Stimulated activated naive CD8-positive, alpha-beta T cell treated with anti-CD3 and anti-CD28 coated beads, Interleukin-15, amount 100 ng/mL, for 72 hours (primary cell): ENCODE measurements at regions not wholly inside any gene's neighbourhood (a gene's known extent, or its start where the extent isn't known, plus 50 kb on each side); places are given as distances from the start of the nearest gene placed in this dataset.
A peak's percentile ranks its signal among the peaks of the same experiment; 100 is the strongest.

ENCODE experiments used
- ATAC-seq: fragments of 150-1000 bp; cut with Tn5 transposase; 2 replicates; pipeline ENCODE4 v1.10.0; 2021; ENCODE audit warnings: mild to moderate bottlenecking, moderate library complexity
- DNase-seq, 2 donors: peaks; one replicate each; pipeline ENCODE4 v3.0.0; 2021 to 2022
- H3K27ac Mint-ChIP-seq, 2 donors: one replicate each; pipeline ENCODE4 v1.8.0; 2022; ENCODE audit warnings: mild to moderate bottlenecking in 2 of 2, mixed read lengths in 2 of 2, moderate library complexity in 2 of 2
- H3K27me3 Mint-ChIP-seq: one replicate; pipeline ENCODE4 v1.8.0; 2022; ENCODE audit warnings: mixed read lengths
- H3K4me1 Mint-ChIP-seq: one replicate; pipeline ENCODE4 v1.8.0; 2022; ENCODE audit warnings: mild to moderate bottlenecking, mixed read lengths
- H3K4me3 Mint-ChIP-seq, 2 donors: one replicate each; pipeline ENCODE4 v1.8.0; 2022; ENCODE audit warnings: mild to moderate bottlenecking in 2 of 2, mixed read lengths in 2 of 2, moderate library complexity in 1 of 2
- H3K9me3 Mint-ChIP-seq, 2 donors: one replicate each; pipeline ENCODE4 v1.8.0; 2022; ENCODE audit warnings: mixed read lengths in 2 of 2

GRCh38 chr18:70659036-70659925 lies 370.4 kb downstream of the SOCS6 start:
- Mint-ChIP-seq H3K4me3 (peak overlapping the region; percentile 72 to 86), H3K4me1 (peaks cover 47% of the 10 kb centered on the region), H3K27ac (peak overlapping the region; percentile 13 to 86), H3K9me3 (no peaks in the 10 kb centered on the region), H3K27me3 (no peaks in the 10 kb centered on the region)
- peak; percentile 93 for ATAC-seq
- peak in 1 of 2 donors; percentile 35 for DNase-seq

- ATAC-seq: no peak
- Mint-ChIP-seq H3K27me3 (no peaks in the 10 kb centered on the region), H3K4me1 (peaks cover 11% of the 10 kb centered on the region), H3K4me3 (no peak overlapping the region), H3K9me3 (peaks cover 18 to 19% of the 10 kb centered on the region in 2 donors), H3K27ac (no peak overlapping the region)
- no peak for DNase-seq
These were observed 364.8 kb downstream of the SOCS6 start for GRCh38 chr18:70653671-70654070.

GRCh38 chr18:70650878-70651277 lies 362.0 kb downstream of the SOCS6 start:
- DNase-seq: no peak
- Mint-ChIP-seq H3K4me3 (peak overlapping the region in 1 of 2 donors; percentile 5), H3K4me1 (peaks cover 25% of the 10 kb centered on the region), H3K27ac (peak overlapping the region in 1 of 2 donors; percentile 86), H3K9me3 (peaks cover 18 to 19% of the 10 kb centered on the region in 2 donors), H3K27me3 (no peaks in the 10 kb centered on the region)
- ATAC-seq: peak; percentile 39

- H3K9me3 Mint-ChIP-seq: peaks cover 18 to 19% of the 10 kb centered on the region in 2 donors
- H3K4me3 Mint-ChIP-seq: no peak overlapping the region
- peaks cover 37% of the 10 kb centered on the region for H3K4me1 Mint-ChIP-seq
- H3K27ac Mint-ChIP-seq: no peak overlapping the region
- no peaks in the 10 kb centered on the region for H3K27me3 Mint-ChIP-seq
- ATAC-seq (no peak), DNase-seq (no peak)
These were observed 360.8 kb downstream of the SOCS6 start for GRCh38 chr18:70649683-70650082.

GRCh38 chr18:70645971-70646370 lies 357.1 kb downstream of the SOCS6 start:
- DNase-seq (no peak), ATAC-seq (no peak)
- Mint-ChIP-seq H3K4me3 (no peak overlapping the region), H3K9me3 (peaks cover 5 to 7% of the 10 kb centered on the region in 2 donors), H3K27ac (no peak overlapping the region), H3K27me3 (no peaks in the 10 kb centered on the region), H3K4me1 (peaks cover 61% of the 10 kb centered on the region)

GRCh38 chr18:70643812-70644211 lies 355.0 kb downstream of the SOCS6 start:
- peaks cover 55% of the 10 kb centered on the region for H3K4me1 Mint-ChIP-seq
- ATAC-seq (no peak), DNase-seq (no peak)
- peaks cover 8 to 9% of the 10 kb centered on the region in 2 donors for H3K9me3 Mint-ChIP-seq
- H3K4me3 Mint-ChIP-seq: no peak overlapping the region
- H3K27ac Mint-ChIP-seq: no peak overlapping the region
- H3K27me3 Mint-ChIP-seq: no peaks in the 10 kb centered on the region

GRCh38 chr18:70641156-70641775 lies 352.4 kb downstream of the SOCS6 start:
- DNase-seq (no peak), ATAC-seq (peak; percentile 35)
- no peaks in the 10 kb centered on the region for H3K27me3 Mint-ChIP-seq
- H3K9me3 Mint-ChIP-seq: peaks cover 12 to 17% of the 10 kb centered on the region in 2 donors
- no peak overlapping the region for H3K4me3 Mint-ChIP-seq
- H3K4me1 Mint-ChIP-seq: peaks cover 42% of the 10 kb centered on the region
- H3K27ac Mint-ChIP-seq: no peak overlapping the region

GRCh38 chr18:70640336-70640887 lies 351.6 kb downstream of the SOCS6 start:
- ATAC-seq (no peak), DNase-seq (no peak)
- peaks cover 12 to 17% of the 10 kb centered on the region in 2 donors for H3K9me3 Mint-ChIP-seq
- H3K4me1 Mint-ChIP-seq: peaks cover 38% of the 10 kb centered on the region
- peak overlapping the region in 1 of 2 donors; percentile 39 for H3K27ac Mint-ChIP-seq
- no peaks in the 10 kb centered on the region for H3K27me3 Mint-ChIP-seq
- peak overlapping the region; percentile 34 to 62 for H3K4me3 Mint-ChIP-seq

- Mint-ChIP-seq H3K27me3 (no peaks in the 10 kb centered on the region), H3K4me3 (no peak overlapping the region), H3K4me1 (peaks cover 23% of the 10 kb centered on the region), H3K9me3 (peaks cover 12 to 17% of the 10 kb centered on the region in 2 donors), H3K27ac (no peak overlapping the region)
- ATAC-seq (peak; percentile 54), DNase-seq (no peak)
These were observed 348.1 kb downstream of the SOCS6 start for GRCh38 chr18:70636991-70637390.

GRCh38 chr18:70634576-70635147 lies 345.8 kb downstream of the SOCS6 start:
- no peaks in the 10 kb centered on the region for H3K27me3 Mint-ChIP-seq
- peaks cover 27% of the 10 kb centered on the region for H3K4me1 Mint-ChIP-seq
- ATAC-seq (no peak), DNase-seq (no peak)
- no peak overlapping the region for H3K4me3 Mint-ChIP-seq
- peaks cover 12 to 17% of the 10 kb centered on the region in 2 donors for H3K9me3 Mint-ChIP-seq
- no peak overlapping the region for H3K27ac Mint-ChIP-seq

- peaks cover 35% of the 10 kb centered on the region for H3K4me1 Mint-ChIP-seq
- no peaks in the 10 kb centered on the region for H3K27me3 Mint-ChIP-seq
- H3K4me3 Mint-ChIP-seq: peak overlapping the region in 1 of 2 donors; percentile 24
- no peak overlapping the region for H3K27ac Mint-ChIP-seq
- ATAC-seq (no peak), DNase-seq (no peak)
- peaks cover 7 to 18% of the 10 kb centered on the region in 2 donors for H3K9me3 Mint-ChIP-seq
These were observed 338.4 kb downstream of the SOCS6 start for GRCh38 chr18:70627182-70627802.

- no peak overlapping the region for H3K27ac Mint-ChIP-seq
- ATAC-seq (peak; percentile 4), DNase-seq (no peak)
- peaks cover 57% of the 10 kb centered on the region for H3K4me1 Mint-ChIP-seq
- H3K9me3 Mint-ChIP-seq: peaks cover 0 to 17% of the 10 kb centered on the region in 2 donors
- no peak overlapping the region for H3K4me3 Mint-ChIP-seq
- no peaks in the 10 kb centered on the region for H3K27me3 Mint-ChIP-seq
These were observed 334.0 kb downstream of the SOCS6 start for GRCh38 chr18:70622622-70623419.

GRCh38 chr18:70621710-70622109 lies 332.9 kb downstream of the SOCS6 start:
- peaks cover 53% of the 10 kb centered on the region for H3K4me1 Mint-ChIP-seq
- peak; percentile 74 for ATAC-seq
- H3K27me3 Mint-ChIP-seq: no peaks in the 10 kb centered on the region
- peak overlapping the region; percentile 86 to 90 for H3K4me3 Mint-ChIP-seq
- peaks cover 3 to 14% of the 10 kb centered on the region in 2 donors for H3K9me3 Mint-ChIP-seq
- H3K27ac Mint-ChIP-seq: peak overlapping the region; percentile 89 to 98
- DNase-seq: no peak

GRCh38 chr18:70620837-70621612 lies 332.2 kb downstream of the SOCS6 start:
- peaks cover 53% of the 10 kb centered on the region for H3K4me1 Mint-ChIP-seq
- ATAC-seq: peak; percentile 51

More at GRCh38 chr18:70620837-70621612, 332.2 kb downstream of the SOCS6 start:
- Mint-ChIP-seq H3K27ac (peak overlapping the region; percentile 89 to 98), H3K4me3 (peak overlapping the region; percentile 86 to 90), H3K27me3 (no peaks in the 10 kb centered on the region), H3K9me3 (peaks cover 10 to 19% of the 10 kb centered on the region in 2 donors)
- no peak for DNase-seq
